GM12872 (cell line): ENCODE measurements at regions not wholly inside any gene's neighbourhood (a gene's known extent, or its start where the extent isn't known, plus 50 kb on each side); places are given as distances from the start of the nearest gene placed in this dataset.

Source experiments
- CTCF ChIP-seq: IDR thresholded peaks from 3 replicates; pipeline ENCODE4 v1.5.1; 2011; ENCODE audit warnings: low read depth, mild to moderate bottlenecking, low read length, moderate library complexity; ENCODE audit not compliant: insufficient read depth

DNA sequence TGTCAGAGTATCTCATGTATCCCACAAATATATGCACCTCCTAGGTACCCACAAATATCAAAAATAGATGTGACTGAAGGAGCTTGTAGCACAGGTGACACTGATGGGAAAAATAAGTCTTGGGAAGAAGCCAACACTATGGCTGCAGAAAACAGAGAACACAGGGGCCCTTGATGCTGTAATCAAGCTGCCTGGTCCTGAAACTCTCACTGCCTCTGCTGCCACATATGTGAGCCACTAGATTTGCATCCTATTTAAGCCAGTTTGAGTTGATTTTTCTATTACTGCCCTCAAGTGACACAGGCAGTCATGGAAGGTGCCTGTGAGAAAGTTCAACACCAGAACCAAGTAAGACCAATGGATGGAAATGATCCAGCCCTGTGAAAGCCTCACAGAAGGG is 720.8 kb downstream of the UQCRFS1 start:
- no peak for TF ChIP-seq CTCF

- no peak for TF ChIP-seq CTCF
These were observed 723.2 kb downstream of the UQCRFS1 start for GRCh38 chr19:28489776-28490175.

- TF ChIP-seq CTCF: no peak
These were observed 723.8 kb downstream of the UQCRFS1 start for GRCh38 chr19:28489126-28489660.

DNA sequence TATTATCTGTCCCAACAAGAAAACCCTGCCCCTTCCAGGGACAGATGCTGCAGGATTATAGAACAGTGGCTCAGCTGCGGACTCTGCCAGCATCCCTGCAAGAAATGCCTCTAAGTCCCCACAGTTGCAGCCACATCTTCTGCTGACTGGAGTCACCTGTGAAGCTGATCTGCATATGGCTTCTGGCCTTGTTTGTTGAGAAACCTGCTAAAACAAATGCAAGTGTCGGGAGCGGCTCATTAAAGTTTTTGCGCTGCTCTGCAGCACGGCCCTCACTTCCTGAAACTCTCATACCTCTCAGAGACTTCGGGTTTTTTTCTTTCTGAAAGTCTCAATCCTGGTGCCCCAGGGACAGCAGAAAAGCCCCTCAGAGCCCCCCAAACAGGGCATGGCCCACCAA is 725.0 kb downstream of the UQCRFS1 start:
- TF ChIP-seq CTCF: no peak

- TF ChIP-seq CTCF: no peak
These were observed 726.0 kb downstream of the UQCRFS1 start for GRCh38 chr19:28486926-28487325.

- no peak for TF ChIP-seq CTCF
These were observed 726.5 kb downstream of the UQCRFS1 start for GRCh38 chr19:28486473-28486872.

- TF ChIP-seq CTCF: no peak
These were observed 727.7 kb downstream of the UQCRFS1 start for GRCh38 chr19:28485292-28485691.

- TF ChIP-seq CTCF: no peak
These were observed 729.8 kb downstream of the UQCRFS1 start for GRCh38 chr19:28483197-28483596.
